GM21576 (cell line): ENCODE measurements at regions not wholly inside any gene's neighbourhood (a gene's known extent, or its start where the extent isn't known, plus 50 kb on each side); places are given as distances from the start of the nearest gene placed in this dataset.
"Not testable (repeated sequence)": the region's sequence is repeated elsewhere in the genome, so short reads cannot be mapped to it uniquely, and the experiment has no call there.

Source experiments
- ATAC-seq: cut with Tn5 transposase; IDR thresholded peaks from one replicate; pipeline ENCODE4 v1.9.1; 2021; ENCODE audit warnings: mild to moderate bottlenecking, moderate library complexity; ENCODE audit not compliant: unreplicated experiment

- ATAC-seq: not testable (repeated sequence)
These were observed 2730.6 kb downstream of the RPIA start for GRCh38 chr2:91422102-91422501.

GRCh38 chr2:91427148-91427547 is 2735.7 kb downstream of the RPIA start:
- ATAC-seq: not testable (repeated sequence)

DNA sequence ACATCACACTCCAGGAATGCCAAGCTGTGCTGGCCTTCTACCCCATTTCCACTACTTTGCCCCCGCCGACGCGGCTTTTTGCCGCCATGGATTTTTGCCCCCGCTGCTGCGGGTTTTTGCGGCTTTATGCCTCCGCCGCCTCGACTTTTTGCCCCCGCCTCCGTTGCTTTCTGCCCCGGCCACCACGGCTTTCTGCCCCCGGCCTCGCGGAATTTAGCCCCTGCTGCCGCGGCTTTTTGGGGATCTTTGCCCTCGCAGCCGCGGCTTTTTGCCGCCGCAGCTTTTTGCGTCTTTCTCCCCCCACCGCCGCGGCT is 2750.4 kb downstream of the RPIA start:
- not testable (repeated sequence) for ATAC-seq

- no peak for ATAC-seq
These were observed 2750.9 kb downstream of the RPIA start for GRCh38 chr2:91442246-91442905.

- not testable (repeated sequence) for ATAC-seq
These were observed 2751.6 kb downstream of the RPIA start for GRCh38 chr2:91442906-91443729.

- ATAC-seq: not testable (repeated sequence)
These were observed 2752.2 kb downstream of the RPIA start for GRCh38 chr2:91443730-91444115.

- not testable (repeated sequence) for ATAC-seq
These were observed 2754.2 kb downstream of the RPIA start for GRCh38 chr2:91445705-91446104.

DNA sequence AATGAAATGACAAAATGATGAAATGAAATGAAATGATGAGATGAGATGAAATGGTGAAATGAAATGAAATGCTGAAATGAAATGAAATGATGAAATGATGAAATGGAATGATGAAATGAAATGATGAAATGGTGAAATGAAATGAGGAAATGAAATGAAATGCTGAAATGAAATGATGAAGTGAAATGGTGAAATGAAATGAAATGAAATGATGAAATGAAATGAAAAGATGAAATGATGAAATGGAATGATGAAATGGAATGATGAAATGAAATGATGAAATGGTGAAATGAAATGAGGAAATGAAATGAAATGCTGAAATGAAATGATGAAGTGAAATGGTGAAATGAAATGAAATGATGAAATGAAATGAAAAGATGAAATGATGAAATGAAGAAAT is 2755.0 kb downstream of the RPIA start:
- not testable (repeated sequence) for ATAC-seq

- ATAC-seq: not testable (repeated sequence)
These were observed 2755.4 kb downstream of the RPIA start for GRCh38 chr2:91446915-91447314.

GRCh38 chr2:91447508-91447907 is 2756.0 kb downstream of the RPIA start:
- not testable (repeated sequence) for ATAC-seq

- not testable (repeated sequence) for ATAC-seq
These were observed 2770.8 kb downstream of the RPIA start for GRCh38 chr2:91462292-91462691.

GRCh38 chr2:91463007-91463406 is 2771.5 kb downstream of the RPIA start:
- not testable (repeated sequence) for ATAC-seq

DNA sequence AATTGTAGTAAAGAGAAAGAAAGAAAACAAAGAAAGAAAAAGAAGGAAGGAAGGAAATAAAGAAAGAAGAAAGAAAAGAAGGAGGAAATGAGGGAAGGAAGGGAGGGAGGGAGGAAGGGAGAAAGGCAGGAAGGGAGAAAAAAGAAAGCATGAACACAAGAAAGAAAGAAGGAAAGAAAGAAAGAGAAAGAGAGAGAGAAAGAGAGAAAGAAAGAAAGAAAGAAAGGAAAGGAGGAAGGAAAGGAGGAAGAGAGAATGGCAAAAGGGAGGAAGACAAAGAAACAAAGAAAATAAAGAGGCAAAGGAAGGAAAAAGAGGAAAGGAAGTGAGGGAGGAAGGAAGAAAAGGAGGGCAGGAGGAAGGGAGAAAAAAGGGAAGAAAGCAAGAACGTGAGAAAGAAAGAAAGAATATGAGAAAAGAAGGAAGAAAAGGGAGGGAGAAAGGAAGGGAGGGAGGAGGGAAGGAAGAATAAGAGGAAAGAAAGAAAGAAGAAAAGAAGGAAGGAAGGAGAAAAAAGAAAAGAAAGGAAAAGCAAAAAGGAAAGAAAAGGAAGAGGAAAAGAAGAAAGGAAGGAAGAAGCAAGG is 2775.4 kb downstream of the RPIA start:
- not testable (repeated sequence) for ATAC-seq

DNA sequence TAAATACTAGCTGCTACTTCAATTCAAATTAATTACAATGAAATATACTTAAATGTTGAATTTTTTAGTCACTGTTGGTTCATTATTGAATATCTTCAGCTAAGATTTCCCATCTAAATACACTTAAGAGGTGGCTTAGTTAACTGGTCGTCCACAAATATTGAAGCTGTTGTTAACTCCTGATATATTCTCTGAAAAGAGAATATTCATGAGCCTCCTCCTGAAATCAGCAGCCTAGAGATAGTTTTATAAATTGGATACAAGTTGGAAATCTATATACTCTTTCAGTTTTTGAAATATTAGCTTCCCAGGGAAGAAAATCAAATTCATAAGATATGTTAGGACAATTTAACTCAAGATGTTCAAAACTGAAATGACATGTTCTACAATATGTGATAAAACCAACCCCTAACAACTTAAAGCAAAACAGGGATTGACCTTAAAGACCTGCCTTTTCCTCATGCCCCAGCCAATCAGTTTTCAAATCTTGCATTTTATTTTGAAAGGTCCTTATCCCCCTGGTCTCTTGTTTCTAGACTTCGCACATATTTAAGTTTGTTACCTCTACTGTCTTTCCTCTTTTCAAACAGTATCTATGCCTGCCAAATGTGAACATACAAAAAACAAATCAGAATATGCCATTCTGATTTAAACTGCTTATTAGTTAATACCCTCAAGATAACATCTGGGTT is 2784.9 kb downstream of the RPIA start:
- ATAC-seq: not testable (repeated sequence)

GRCh38 chr2:91476936-91477246 is 2785.4 kb downstream of the RPIA start:
- ATAC-seq: not testable (repeated sequence)

GRCh38 chr2:91477291-91477690 is 2785.8 kb downstream of the RPIA start:
- not testable (repeated sequence) for ATAC-seq

- no peak for ATAC-seq
These were observed 2786.5 kb downstream of the RPIA start for GRCh38 chr2:91477731-91478672.

DNA sequence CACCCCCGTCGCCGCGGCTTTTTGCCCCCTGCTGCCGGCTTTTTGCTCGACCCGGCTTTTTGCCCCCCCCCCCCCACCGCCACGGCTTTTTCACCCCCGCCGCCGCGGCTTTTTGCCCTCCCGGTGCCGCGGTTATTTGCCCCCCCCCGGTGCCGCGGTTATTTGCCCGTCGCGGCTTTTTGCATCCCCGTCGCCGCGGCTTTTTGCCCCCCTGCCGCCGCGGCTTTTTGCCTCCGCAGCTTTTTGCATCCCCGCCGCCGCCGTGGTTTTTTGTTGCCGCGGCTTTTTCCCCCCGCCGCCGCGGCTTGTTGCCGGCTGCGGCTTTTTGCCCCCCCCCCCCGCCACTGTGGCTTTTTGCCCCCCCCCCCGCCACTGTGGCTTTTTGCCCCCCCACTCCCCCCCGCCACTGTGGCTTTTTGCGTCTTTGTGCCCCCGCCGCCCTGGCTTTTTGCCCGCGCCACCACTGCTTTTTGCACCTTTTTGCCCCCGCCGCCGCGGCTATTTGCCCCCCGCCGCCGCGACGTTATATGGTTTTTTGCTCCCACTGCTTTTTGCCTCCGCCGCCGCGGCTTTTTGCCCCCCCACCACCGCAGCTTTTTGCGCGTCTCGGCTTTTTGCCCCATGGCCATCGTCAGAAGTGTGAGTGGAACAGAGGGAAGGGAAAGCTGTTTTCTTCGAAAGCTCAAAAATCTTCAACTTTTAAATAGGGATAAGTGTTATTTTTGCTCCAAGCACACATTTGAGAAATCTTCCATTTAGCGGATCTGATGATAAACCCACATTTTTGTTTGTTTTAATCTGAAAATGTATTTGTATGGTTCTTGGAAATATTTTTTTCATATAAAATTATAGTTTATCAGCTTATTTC is 2787.6 kb downstream of the RPIA start:
- not testable (repeated sequence) for ATAC-seq

GRCh38 chr2:91485226-91485625 is 2793.8 kb downstream of the RPIA start:
- ATAC-seq: not testable (repeated sequence)
